ENCODE measurements at regions not wholly inside any gene's neighbourhood (a gene's known extent, or its start where the extent isn't known, plus 50 kb on each side); places are given as distances from the start of the nearest gene placed in this dataset.
A peak's percentile ranks its signal among the peaks of the same experiment; 100 is the strongest.

DNA sequence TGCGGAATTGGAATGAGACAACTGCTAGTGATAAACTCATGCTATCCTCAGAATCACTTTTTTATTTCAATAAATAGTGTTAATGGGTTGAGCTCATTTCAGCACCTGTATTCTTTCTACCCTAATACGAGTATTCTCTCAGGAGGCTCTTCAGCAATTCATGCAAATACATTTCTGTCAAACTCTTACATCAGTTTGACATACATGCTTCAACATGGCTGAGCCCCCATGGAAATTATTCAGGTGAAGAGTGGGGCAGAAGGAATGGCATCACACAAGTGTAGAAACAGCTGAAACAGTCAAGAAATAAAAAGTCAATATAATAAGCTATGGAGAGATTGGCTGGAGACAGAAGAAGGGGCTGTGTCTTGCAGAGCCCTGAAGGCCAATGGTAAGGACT, 77.8 kb upstream of the SNX19 start:
- no peaks in the 10 kb centered on the region for H3K4me1 ChIP-seq (ENCODE audit: control insufficient read depth in 5 of 5, insufficient read depth in 5 of 5, low read length in 5 of 5)
- WGBS, 2 donors: 78 to 83% methylated on average over 2 of the region's 2 CpGs
- no peaks in the 10 kb centered on the region for H3K36me3 ChIP-seq (ENCODE audit: control insufficient read depth in 4 of 4, insufficient read depth in 4 of 4, low read length in 4 of 4)
- H3K9me3 ChIP-seq (ENCODE audit: control insufficient read depth in 4 of 4, insufficient read depth in 3 of 4, low read length in 3 of 4): no peaks in the 10 kb centered on the region
- H3K27me3 ChIP-seq (ENCODE audit: control insufficient read depth in 3 of 3, insufficient read depth in 3 of 3, low read length in 2 of 3): peaks cover 0 to 6% (median 2%) of the 10 kb centered on the region in 3 donors
- ATAC-seq (ENCODE audit: insufficient read depth, low FRiP score) (no peak), DNase-seq (no peak)
- TF ChIP-seq, protein P1, sequence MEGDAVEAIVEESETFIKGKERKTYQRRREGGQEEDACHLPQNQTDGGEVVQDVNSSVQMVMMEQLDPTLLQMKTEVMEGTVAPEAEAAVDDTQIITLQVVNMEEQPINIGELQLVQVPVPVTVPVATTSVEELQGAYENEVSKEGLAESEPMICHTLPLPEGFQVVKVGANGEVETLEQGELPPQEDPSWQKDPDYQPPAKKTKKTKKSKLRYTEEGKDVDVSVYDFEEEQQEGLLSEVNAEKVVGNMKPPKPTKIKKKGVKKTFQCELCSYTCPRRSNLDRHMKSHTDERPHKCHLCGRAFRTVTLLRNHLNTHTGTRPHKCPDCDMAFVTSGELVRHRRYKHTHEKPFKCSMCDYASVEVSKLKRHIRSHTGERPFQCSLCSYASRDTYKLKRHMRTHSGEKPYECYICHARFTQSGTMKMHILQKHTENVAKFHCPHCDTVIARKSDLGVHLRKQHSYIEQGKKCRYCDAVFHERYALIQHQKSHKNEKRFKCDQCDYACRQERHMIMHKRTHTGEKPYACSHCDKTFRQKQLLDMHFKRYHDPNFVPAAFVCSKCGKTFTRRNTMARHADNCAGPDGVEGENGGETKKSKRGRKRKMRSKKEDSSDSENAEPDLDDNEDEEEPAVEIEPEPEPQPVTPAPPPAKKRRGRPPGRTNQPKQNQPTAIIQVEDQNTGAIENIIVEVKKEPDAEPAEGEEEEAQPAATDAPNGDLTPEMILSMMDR (IDR thresholded peaks at IDR 0.05; ENCODE audit: control extremely low read depth, extremely low read depth): no peak
- no peak overlapping the region for H3K4me3 ChIP-seq
- no peak overlapping the region for H3K9ac ChIP-seq (ENCODE audit: insufficient read depth in 1 of 2, low read length in 2 of 2)
- H3K27ac ChIP-seq (ENCODE audit: low read depth in 1 of 2, low read length in 1 of 2): no peak overlapping the region

DNA sequence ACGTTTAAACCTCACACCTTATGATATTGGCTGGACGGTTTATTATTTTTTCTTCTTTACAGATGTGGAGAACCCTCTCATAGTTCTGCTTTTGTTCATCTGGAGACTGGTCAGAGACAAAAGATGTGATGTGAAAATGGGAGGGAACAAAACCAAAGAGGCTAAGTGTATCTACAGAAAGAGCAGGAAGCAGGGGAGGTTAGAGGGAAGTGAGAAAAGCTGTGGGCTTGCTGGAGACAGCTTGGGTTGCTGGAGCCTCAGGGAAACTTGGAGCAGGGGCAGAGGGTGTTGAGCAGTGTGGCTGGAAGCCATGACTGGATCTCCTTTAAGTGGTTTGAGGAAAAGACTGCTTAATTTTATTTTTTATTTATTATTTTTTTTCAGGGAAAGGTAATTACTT, 79.0 kb upstream of the SNX19 start:
- H3K27me3 ChIP-seq (ENCODE audit: control insufficient read depth in 3 of 3, insufficient read depth in 3 of 3, low read length in 2 of 3): peaks cover 0 to 6% (median 2%) of the 10 kb centered on the region in 3 donors
- H3K27ac ChIP-seq (ENCODE audit: low read depth in 1 of 2, low read length in 1 of 2): no peak overlapping the region
- peaks cover 0 to 3% (median 0%) of the 10 kb centered on the region in 5 donors for H3K4me1 ChIP-seq (ENCODE audit: control insufficient read depth in 5 of 5, insufficient read depth in 5 of 5, low read length in 5 of 5)
- no peaks in the 10 kb centered on the region for H3K36me3 ChIP-seq (ENCODE audit: control insufficient read depth in 4 of 4, insufficient read depth in 4 of 4, low read length in 4 of 4)
- TF ChIP-seq, protein P1 (IDR thresholded peaks at IDR 0.05; ENCODE audit: control extremely low read depth, extremely low read depth): no peak
- no peak overlapping the region for H3K4me3 ChIP-seq
- DNase-seq: peak in 1 of 3 donors; percentile 2
- H3K9me3 ChIP-seq (ENCODE audit: control insufficient read depth in 4 of 4, insufficient read depth in 3 of 4, low read length in 3 of 4): no peaks in the 10 kb centered on the region
- WGBS, 2 donors: 50 to 71% methylated on average over 2 of the region's 2 CpGs
- no peak overlapping the region for H3K9ac ChIP-seq (ENCODE audit: insufficient read depth in 1 of 2, low read length in 2 of 2)
- no peak for ATAC-seq (ENCODE audit: insufficient read depth, low FRiP score)

DNA sequence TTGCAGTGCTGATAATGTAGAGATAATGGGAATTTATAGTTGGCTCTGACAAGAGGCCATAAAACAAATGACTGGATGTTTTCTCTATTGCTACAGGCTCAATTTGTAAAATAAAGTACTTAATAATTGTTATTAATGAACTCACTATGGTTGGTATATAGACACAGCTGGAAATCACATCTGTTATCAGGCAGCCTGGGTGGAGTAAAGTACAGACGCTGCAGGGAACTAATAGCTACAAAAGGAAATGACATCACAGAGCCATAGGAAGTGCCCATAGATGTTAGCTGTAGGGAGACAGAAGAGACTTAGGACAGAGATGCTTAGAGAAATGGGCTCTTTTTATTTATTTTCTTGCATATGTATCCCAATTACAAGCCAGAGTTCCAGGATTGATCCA, 81.0 kb upstream of the SNX19 start:
- Histone ChIP-seq H3K27me3 (ENCODE audit: control insufficient read depth in 3 of 3, insufficient read depth in 3 of 3, low read length in 2 of 3) (peaks cover 0 to 6% (median 2%) of the 10 kb centered on the region in 3 donors), H3K4me1 (ENCODE audit: control insufficient read depth in 5 of 5, insufficient read depth in 5 of 5, low read length in 5 of 5) (peaks cover 0 to 6% (median 0%) of the 10 kb centered on the region in 5 donors), H3K9ac (ENCODE audit: insufficient read depth in 1 of 2, low read length in 2 of 2) (no peak overlapping the region), H3K4me3 (no peak overlapping the region), H3K36me3 (ENCODE audit: control insufficient read depth in 4 of 4, insufficient read depth in 4 of 4, low read length in 4 of 4) (no peaks in the 10 kb centered on the region), H3K27ac (ENCODE audit: low read depth in 1 of 2, low read length in 1 of 2) (no peak overlapping the region), H3K9me3 (ENCODE audit: control insufficient read depth in 4 of 4, insufficient read depth in 3 of 4, low read length in 3 of 4) (no peaks in the 10 kb centered on the region)
- DNase-seq (no peak), ATAC-seq (ENCODE audit: insufficient read depth, low FRiP score) (no peak)
- TF ChIP-seq, protein P1 (IDR thresholded peaks at IDR 0.05; ENCODE audit: control extremely low read depth, extremely low read depth): no peak
- WGBS, 2 donors: 38 to 43% methylated on average over 1 of the region's 1 CpG

DNA sequence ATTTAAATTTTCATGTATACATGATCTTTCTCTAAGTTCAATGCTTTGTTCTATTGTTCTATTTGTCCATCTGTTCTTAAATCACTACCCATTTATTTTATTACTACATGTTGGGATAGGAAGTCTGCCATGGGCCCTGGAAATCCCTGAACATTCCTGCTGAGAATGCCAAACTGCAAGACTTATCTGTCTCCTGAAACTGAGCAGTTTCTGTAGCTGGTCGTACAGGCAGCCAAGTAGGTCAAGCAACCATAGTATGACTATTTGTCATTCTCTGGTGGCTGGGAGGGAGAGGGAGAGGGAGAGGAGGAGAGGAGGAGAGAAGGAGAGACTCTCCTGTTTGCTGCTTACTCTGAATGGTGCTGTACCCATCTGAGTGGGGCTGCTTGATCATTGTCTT, 82.8 kb upstream of the SNX19 start:
- Histone ChIP-seq H3K27ac (ENCODE audit: low read depth in 1 of 2, low read length in 1 of 2) (no peak overlapping the region), H3K4me3 (no peak overlapping the region), H3K27me3 (ENCODE audit: control insufficient read depth in 3 of 3, insufficient read depth in 3 of 3, low read length in 2 of 3) (no peaks in the 10 kb centered on the region), H3K36me3 (ENCODE audit: control insufficient read depth in 4 of 4, insufficient read depth in 4 of 4, low read length in 4 of 4) (no peaks in the 10 kb centered on the region), H3K4me1 (ENCODE audit: control insufficient read depth in 5 of 5, insufficient read depth in 5 of 5, low read length in 5 of 5) (peaks cover 0 to 6% (median 0%) of the 10 kb centered on the region in 5 donors), H3K9ac (ENCODE audit: insufficient read depth in 1 of 2, low read length in 2 of 2) (no peak overlapping the region), H3K9me3 (ENCODE audit: control insufficient read depth in 4 of 4, insufficient read depth in 3 of 4, low read length in 3 of 4) (no peaks in the 10 kb centered on the region)
- 36 to 65% methylated on average over 1 of the region's 1 CpG for WGBS, 2 donors
- TF ChIP-seq, protein P1 (IDR thresholded peaks at IDR 0.05; ENCODE audit: control extremely low read depth, extremely low read depth): no peak
- DNase-seq (peak in 1 of 3 donors; percentile 3), ATAC-seq (ENCODE audit: insufficient read depth, low FRiP score) (no peak)
